CD4-positive, alpha-beta T cell (primary cell): ENCODE measurements at regions not wholly inside any gene's neighbourhood (a gene's known extent, or its start where the extent isn't known, plus 50 kb on each side); places are given as distances from the start of the nearest gene placed in this dataset.

Experiments used
- ATAC-seq: fragments of 200-7000 bp; cut with Tn5 transposase; one replicate; pipeline ENCODE4 v1.10.0; 2022; ENCODE audit warnings: mild to moderate bottlenecking; ENCODE audit not compliant: poor library complexity
- CTCF ChIA-PET: fragments of 350-600 bp; sonication (Branson Sonifier 250); formaldehyde crosslinking; loops from one replicate; lab custom pipeline; 2021; ENCODE audit warnings: antibody characterized with exemption, inconsistent platforms; lab: Charles Lee
- POLR2A ChIA-PET: fragments of 350-600 bp; sonication (Branson Sonifier 250); formaldehyde crosslinking; loops from one replicate; lab custom pipeline; 2021; ENCODE audit warnings: antibody characterized with exemption, inconsistent platforms; lab: Charles Lee
- DNase-seq, 14 experiments: peaks; one replicate each; pipeline ENCODE4 v3.0.0-alpha.2; 2013 to 2020; ENCODE audit warnings: mixed read lengths in 2 of 14
- H3K27ac ChIP-seq, 2 donors: one replicate each; pipeline versions ENCODE4 v1.5.1 to v1.7.0; 2013; ENCODE audit warnings: low read length in 2 of 2, low read depth in 1 of 2, mild to moderate bottlenecking in 1 of 2
- H3K27me3 ChIP-seq, 2 experiments: 1 replicate in 1 of 2; 2 replicates in 1 of 2; pipeline versions ENCODE4 v1.6.1 to v1.7.0; 2013; ENCODE audit warnings: low read length in 2 of 2, control low read depth in 1 of 2, mild to moderate bottlenecking in 1 of 2, moderate library complexity in 1 of 2; ENCODE audit not compliant: insufficient read depth in 2 of 2, control insufficient read depth in 1 of 2
- H3K36me3 ChIP-seq: one replicate; pipeline ENCODE4 v1.6.1; 2013; ENCODE audit warnings: low read length, control low read depth; ENCODE audit not compliant: insufficient read depth
- H3K4me1 ChIP-seq: one replicate; pipeline ENCODE4 v1.6.1; 2013; ENCODE audit warnings: low read length, control low read depth; ENCODE audit not compliant: insufficient read depth
- H3K4me3 ChIP-seq: one replicate; pipeline ENCODE4 v1.5.1; 2013; ENCODE audit warnings: mild to moderate bottlenecking, low read length, moderate library complexity
- H3K9me3 ChIP-seq, 2 experiments: 1 replicate in 1 of 2; 2 replicates in 1 of 2; pipeline versions ENCODE4 v1.6.1 to v1.7.0; 2013; ENCODE audit warnings: low read length in 2 of 2, mild to moderate bottlenecking in 2 of 2, control low read depth in 1 of 2, moderate library complexity in 1 of 2; ENCODE audit not compliant: control insufficient read depth in 1 of 2, insufficient read depth in 1 of 2
- H3K27ac Mint-ChIP-seq: one replicate; pipeline ENCODE4 v1.8.0; 2020; ENCODE audit warnings: mixed read lengths
- H3K27me3 Mint-ChIP-seq: one replicate; pipeline ENCODE4 v1.8.0; 2021; ENCODE audit warnings: mixed read lengths
- H3K36me3 Mint-ChIP-seq: one replicate; pipeline ENCODE4 v1.8.0; 2021; ENCODE audit warnings: low read depth, mixed read lengths
- H3K4me1 Mint-ChIP-seq: one replicate; pipeline ENCODE4 v1.8.0; 2021; ENCODE audit warnings: low read depth, mixed read lengths
- H3K4me3 Mint-ChIP-seq: one replicate; pipeline ENCODE4 v1.8.0; 2020; ENCODE audit warnings: mild to moderate bottlenecking, mixed read lengths
- H3K9me3 Mint-ChIP-seq: one replicate; pipeline ENCODE4 v1.8.0; 2020; ENCODE audit warnings: mixed read lengths
- intact Hi-C, 2 experiments: fragments of 100-400 bp; cut with DNase I in 1 of 2; cut with micrococcal nuclease in 1 of 2; formaldehyde crosslinking; loops; one replicate each; pipeline versions ENCODE4 v1.15.1 to v1.9.0; 2023 to 2025; cut with DNase I, micrococcal nuclease
- TF ChIP-seq, protein P1 (sequence below): fragments of 200-600 bp; IDR thresholded peaks from one replicate; pipeline ENCODE4 v1.8.0; 2022; ENCODE audit warnings: antibody characterized with exemption, mild to moderate bottlenecking

DNA sequence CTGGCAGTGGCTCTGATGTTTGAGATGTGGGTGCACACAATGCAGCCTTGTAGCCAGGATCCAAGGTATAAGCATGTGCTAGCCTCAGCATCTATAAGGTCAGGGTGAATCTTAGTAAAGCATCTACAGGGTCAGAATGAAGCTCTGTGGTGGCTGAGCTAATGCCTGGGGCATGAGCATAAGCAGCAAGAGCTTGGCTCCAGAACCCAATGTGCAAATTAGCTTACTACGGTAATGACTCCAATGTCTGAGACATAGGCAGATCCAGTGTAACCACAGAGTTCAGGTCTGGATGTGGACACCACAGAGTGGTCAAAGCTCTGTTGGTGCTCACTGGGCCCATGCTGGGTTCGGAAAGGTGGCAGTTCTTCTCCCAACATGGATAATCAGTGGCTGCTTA, 304.5 kb upstream of the NECTIN3 start:
- peaks cover 0 to 5% of the 10 kb centered on the region in 2 experiments for H3K9me3 ChIP-seq
- H3K27ac ChIP-seq: no peak overlapping the region
- intact Hi-C loops: no loop called here
- no peaks in the 10 kb centered on the region for H3K4me1 ChIP-seq
- Mint-ChIP-seq H3K4me3 (no peak overlapping the region), H3K27ac (no peak overlapping the region), H3K9me3 (no peaks in the 10 kb centered on the region), H3K4me1 (no peaks in the 10 kb centered on the region), H3K36me3 (no peaks in the 10 kb centered on the region), H3K27me3 (no peaks in the 10 kb centered on the region)
- H3K4me3 ChIP-seq: no peak overlapping the region
- no peak for ATAC-seq
- ChIA-PET CTCF (interaction anchor here (1.0 kb wide), 1 partner anchor 25 kb away, joined by 3 read pairs; no protein-coding TSS in a partner anchor), POLR2A (no interaction called here)
- no peaks in the 10 kb centered on the region for H3K36me3 ChIP-seq
- peaks cover 0 to 2% of the 10 kb centered on the region in 2 experiments for H3K27me3 ChIP-seq
- TF ChIP-seq, protein P1, sequence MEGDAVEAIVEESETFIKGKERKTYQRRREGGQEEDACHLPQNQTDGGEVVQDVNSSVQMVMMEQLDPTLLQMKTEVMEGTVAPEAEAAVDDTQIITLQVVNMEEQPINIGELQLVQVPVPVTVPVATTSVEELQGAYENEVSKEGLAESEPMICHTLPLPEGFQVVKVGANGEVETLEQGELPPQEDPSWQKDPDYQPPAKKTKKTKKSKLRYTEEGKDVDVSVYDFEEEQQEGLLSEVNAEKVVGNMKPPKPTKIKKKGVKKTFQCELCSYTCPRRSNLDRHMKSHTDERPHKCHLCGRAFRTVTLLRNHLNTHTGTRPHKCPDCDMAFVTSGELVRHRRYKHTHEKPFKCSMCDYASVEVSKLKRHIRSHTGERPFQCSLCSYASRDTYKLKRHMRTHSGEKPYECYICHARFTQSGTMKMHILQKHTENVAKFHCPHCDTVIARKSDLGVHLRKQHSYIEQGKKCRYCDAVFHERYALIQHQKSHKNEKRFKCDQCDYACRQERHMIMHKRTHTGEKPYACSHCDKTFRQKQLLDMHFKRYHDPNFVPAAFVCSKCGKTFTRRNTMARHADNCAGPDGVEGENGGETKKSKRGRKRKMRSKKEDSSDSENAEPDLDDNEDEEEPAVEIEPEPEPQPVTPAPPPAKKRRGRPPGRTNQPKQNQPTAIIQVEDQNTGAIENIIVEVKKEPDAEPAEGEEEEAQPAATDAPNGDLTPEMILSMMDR: no peak
- no peak for DNase-seq

- DNase-seq: no peak
- no peaks in the 10 kb centered on the region for H3K9me3 Mint-ChIP-seq
- no peak overlapping the region for H3K4me3 Mint-ChIP-seq
- H3K27ac Mint-ChIP-seq: no peak overlapping the region
- H3K9me3 ChIP-seq: peaks cover 0 to 5% of the 10 kb centered on the region in 2 experiments
- intact Hi-C loops: no loop called here
- H3K4me1 Mint-ChIP-seq: no peaks in the 10 kb centered on the region
- no peaks in the 10 kb centered on the region for H3K27me3 Mint-ChIP-seq
- TF ChIP-seq, protein P1: no peak
- H3K4me1 ChIP-seq: no peaks in the 10 kb centered on the region
- ATAC-seq: no peak
- CTCF ChIA-PET: interaction anchor here (1.0 kb wide), 1 partner anchor 24 kb away, joined by 3 read pairs; no protein-coding TSS in a partner anchor
- H3K36me3 Mint-ChIP-seq: no peaks in the 10 kb centered on the region
- H3K27ac ChIP-seq: no peak overlapping the region
- no peaks in the 10 kb centered on the region for H3K36me3 ChIP-seq
- H3K27me3 ChIP-seq: peaks cover 0 to 2% of the 10 kb centered on the region in 2 experiments
- POLR2A ChIA-PET: no interaction called here
- no peak overlapping the region for H3K4me3 ChIP-seq
Measured at GRCh38 chr3:110767838-110768237, 303.8 kb upstream of the NECTIN3 start.

DNA sequence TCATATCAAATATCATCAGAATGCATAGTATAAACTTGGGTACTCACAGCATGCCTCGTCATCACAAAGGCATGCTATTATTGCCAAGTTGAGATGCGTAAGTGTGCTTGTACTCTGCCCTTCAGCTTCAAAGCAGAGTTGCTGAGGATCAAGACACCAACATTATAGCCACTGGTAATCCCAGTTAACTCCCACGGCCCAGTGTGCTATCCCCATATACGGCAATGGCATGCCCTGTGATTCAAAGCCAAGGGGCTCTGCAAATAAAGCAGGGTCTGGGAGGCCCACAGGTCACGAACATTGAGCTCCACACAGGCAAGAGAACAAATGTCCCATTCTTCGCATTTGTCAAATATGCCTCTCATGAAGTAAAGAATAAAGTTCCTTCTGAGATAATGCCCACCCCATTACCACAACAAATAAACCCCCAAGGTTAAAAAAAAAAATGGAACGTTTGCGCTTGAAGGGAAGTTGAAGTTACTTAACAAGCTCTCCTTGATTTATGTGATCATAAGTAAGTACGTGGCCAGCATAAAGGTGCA, 298.1 kb upstream of the NECTIN3 start:
- ChIA-PET CTCF (no interaction called here), POLR2A (no interaction called here)
- Histone ChIP-seq H3K4me1 (no peaks in the 10 kb centered on the region), H3K36me3 (no peaks in the 10 kb centered on the region), H3K4me3 (no peak overlapping the region), H3K27ac (no peak overlapping the region), H3K27me3 (no peaks in the 10 kb centered on the region), H3K9me3 (peaks cover 0 to 5% of the 10 kb centered on the region in 2 experiments)
- no peaks in the 10 kb centered on the region for H3K36me3 Mint-ChIP-seq
- no peak overlapping the region for H3K27ac Mint-ChIP-seq
- H3K27me3 Mint-ChIP-seq: no peaks in the 10 kb centered on the region
- intact Hi-C loops: no loop called here
- H3K9me3 Mint-ChIP-seq: no peaks in the 10 kb centered on the region
- TF ChIP-seq, protein P1: no peak
- H3K4me3 Mint-ChIP-seq: no peak overlapping the region
- ATAC-seq (no peak), DNase-seq (no peak)
- H3K4me1 Mint-ChIP-seq: no peaks in the 10 kb centered on the region
